ENCODE measurements at regions not wholly inside any gene's neighbourhood (a gene's known extent, or its start where the extent isn't known, plus 50 kb on each side); places are given as distances from the start of the nearest gene placed in this dataset.

GRCh38 chr10:35808344-35808743 lies 166.2 kb upstream of the FZD8 start:
- FAIRE-seq = no peak
- Histone ChIP-seq H3K9ac (replicated peaks; ENCODE audit: extremely low read depth, insufficient read depth, low read length) (no peak overlapping the region), H3K79me2 (ENCODE audit: control insufficient read depth, insufficient read depth, low read length) (no peaks in the 10 kb centered on the region), H3K27me3 (ENCODE audit: control insufficient read depth in 2 of 2, insufficient read depth in 2 of 2, low read length in 2 of 2) (no peaks in the 10 kb centered on the region), H4K20me1 (replicated peaks; ENCODE audit: control insufficient read depth, extremely low read depth, insufficient read depth, low read length) (no peaks in the 10 kb centered on the region), H3K9me3 (replicated peaks; ENCODE audit: control insufficient read depth, insufficient read depth, low read length) (no peaks in the 10 kb centered on the region), H3K9me1 (replicated peaks; ENCODE audit: control insufficient read depth, extremely low read depth, insufficient read depth, low read length) (no peaks in the 10 kb centered on the region), H3K27ac (ENCODE audit: insufficient read depth, low read depth, low read length) (no peak overlapping the region), H3K4me3 (replicated peaks in 1 of 3; ENCODE audit: insufficient read depth in 1 of 3, low read depth in 1 of 3, low read length in 3 of 3) (no peak overlapping the region), H3K4me1 (ENCODE audit: control insufficient read depth, extremely low read depth, insufficient read depth, low read length) (no peaks in the 10 kb centered on the region), H3K4me2 (ENCODE audit: insufficient read depth, low read length) (no peak overlapping the region), H3K36me3 (ENCODE audit: control insufficient read depth in 2 of 2, extremely low read depth in 1 of 2, insufficient read depth in 2 of 2, low read length in 2 of 2) (no peaks in the 10 kb centered on the region), H2AFZ (ENCODE audit: low read depth, low read length) (no peak overlapping the region)
- TF ChIP-seq MYC (IDR thresholded peaks at IDR 0.05; ENCODE audit: low read depth, low read length) = no peak
- no peak for TF ChIP-seq JUN (IDR thresholded peaks at IDR 0.05; ENCODE audit: borderline replicate concordance, insufficient read depth, insufficient read length, low read depth)
- no peak for TF ChIP-seq EZH2 (IDR thresholded peaks at IDR 0.05; ENCODE audit: borderline replicate concordance, low read depth, low read length, severe bottlenecking)
- TF ChIP-seq GATA2 (IDR thresholded peaks at IDR 0.05; ENCODE audit: insufficient read depth, insufficient read length, low read depth, low read length) = no peak
- BruUV-seq (replicated peaks) = no TSS peak
- DNase-seq (ENCODE audit: low read depth, low spot score) = no peak
- POLR2A ChIA-PET = no interaction called here
- dilution Hi-C loops (cut with MboI; ENCODE audit: extremely low pct_ligation_motif_present, low sequenced_read_pairs) (no loop called here), intact Hi-C loops (cut with micrococcal nuclease) (no loop called here)
- CTCF ChIA-PET = no interaction called here

- H4K20me1 ChIP-seq (replicated peaks; ENCODE audit: control insufficient read depth, extremely low read depth, insufficient read depth, low read length) = no peaks in the 10 kb centered on the region
- H3K36me3 ChIP-seq (ENCODE audit: control insufficient read depth in 2 of 2, extremely low read depth in 1 of 2, insufficient read depth in 2 of 2, low read length in 2 of 2) = no peaks in the 10 kb centered on the region
- no peaks in the 10 kb centered on the region for H3K4me1 ChIP-seq (ENCODE audit: control insufficient read depth, extremely low read depth, insufficient read depth, low read length)
- FAIRE-seq (no peak), DNase-seq (ENCODE audit: low read depth, low spot score) (no peak)
- no peak overlapping the region for H2AFZ ChIP-seq (ENCODE audit: low read depth, low read length)
- H3K27me3 ChIP-seq (ENCODE audit: control insufficient read depth in 2 of 2, insufficient read depth in 2 of 2, low read length in 2 of 2) = peaks cover 4 to 13% of the 10 kb centered on the region in 2 experiments
- no peak overlapping the region for H3K27ac ChIP-seq (ENCODE audit: insufficient read depth, low read depth, low read length)
- H3K9me3 ChIP-seq (replicated peaks; ENCODE audit: control insufficient read depth, insufficient read depth, low read length) = no peaks in the 10 kb centered on the region
- no peaks in the 10 kb centered on the region for H3K79me2 ChIP-seq (ENCODE audit: control insufficient read depth, insufficient read depth, low read length)
- BruUV-seq (replicated peaks) = no TSS peak
- TF ChIP-seq POLR2A (IDR thresholded peaks at IDR 0.05; ENCODE audit: low read depth, low read length) (no peak), CTCF (IDR thresholded peaks at IDR 0.05; ENCODE audit: extremely low read depth in 1 of 2, insufficient read depth in 1 of 2, low read depth in 1 of 2, low read length in 2 of 2) (no peak), FOS (IDR thresholded peaks at IDR 0.05; ENCODE audit: borderline replicate concordance, insufficient read depth, low read length) (no peak), POLR2AphosphoS5 (IDR thresholded peaks at IDR 0.05; ENCODE audit: insufficient read depth, low read depth, low read length) (no peak), GATA2 (IDR thresholded peaks at IDR 0.05; ENCODE audit: insufficient read depth, insufficient read length, low read depth, low read length) (no peak), JUN (IDR thresholded peaks at IDR 0.05; ENCODE audit: borderline replicate concordance, insufficient read depth, insufficient read length, low read depth) (no peak), MAX (IDR thresholded peaks at IDR 0.05; ENCODE audit: insufficient read depth, insufficient read length) (no peak), EZH2 (IDR thresholded peaks at IDR 0.05; ENCODE audit: borderline replicate concordance, low read depth, low read length, severe bottlenecking) (no peak), MYC (IDR thresholded peaks at IDR 0.05; ENCODE audit: low read depth, low read length) (no peak)
- intact Hi-C loops (cut with micrococcal nuclease) = no loop called here
- dilution Hi-C loops (cut with MboI; ENCODE audit: extremely low pct_ligation_motif_present, low sequenced_read_pairs) = no loop called here
- ChIA-PET POLR2A (no interaction called here), CTCF (interaction anchor here (1.2 to 1.4 kb wide), 3 partner anchors 8 to 114 kb away, joined by 3 to 4 read pairs (median 4); no protein-coding TSS in a partner anchor)
- no peak overlapping the region for H3K4me3 ChIP-seq (replicated peaks in 1 of 3; ENCODE audit: insufficient read depth in 1 of 3, low read depth in 1 of 3, low read length in 3 of 3)
- H3K4me2 ChIP-seq (ENCODE audit: insufficient read depth, low read length) = no peak overlapping the region
- H3K9ac ChIP-seq (replicated peaks; ENCODE audit: extremely low read depth, insufficient read depth, low read length) = no peak overlapping the region
- no peaks in the 10 kb centered on the region for H3K9me1 ChIP-seq (replicated peaks; ENCODE audit: control insufficient read depth, extremely low read depth, insufficient read depth, low read length)
These were observed 160.9 kb upstream of the FZD8 start for GRCh38 chr10:35803046-35803445.

Data from endothelial cell of umbilical vein (primary cell).